HG03354 (cell line): ENCODE measurements at regions not wholly inside any gene's neighbourhood (a gene's known extent, or its start where the extent isn't known, plus 50 kb on each side); places are given as distances from the start of the nearest gene placed in this dataset.
"Not testable (repeated sequence)": the region's sequence is repeated elsewhere in the genome, so short reads cannot be mapped to it uniquely, and the experiment has no call there.

Source experiments
- ATAC-seq: cut with Tn5 transposase; IDR thresholded peaks from one replicate; pipeline ENCODE4 v1.9.1; 2021; ENCODE audit warnings: mild to moderate bottlenecking; ENCODE audit not compliant: unreplicated experiment, poor library complexity, severe bottlenecking

GRCh38 chr12:23127701-23128100 is 502.7 kb downstream of the ETNK1 start:
- no peak for ATAC-seq

- ATAC-seq, result no peak
These were observed 503.5 kb downstream of the ETNK1 start for GRCh38 chr12:23128462-23128861.

- no peak for ATAC-seq
These were observed 507.4 kb downstream of the ETNK1 start for GRCh38 chr12:23132357-23132756.

- ATAC-seq, result no peak
These were observed 508.5 kb downstream of the ETNK1 start for GRCh38 chr12:23133471-23133870.

GRCh38 chr12:23139026-23139425 is 514.1 kb downstream of the ETNK1 start:
- ATAC-seq, result no peak

GRCh38 chr12:23140710-23141109 is 515.7 kb downstream of the ETNK1 start:
- ATAC-seq, result no peak

GRCh38 chr12:23141335-23141734 is 516.4 kb downstream of the ETNK1 start:
- ATAC-seq, result no peak

- ATAC-seq, result not testable (repeated sequence)
These were observed 521.1 kb downstream of the ETNK1 start for GRCh38 chr12:23146070-23146469.

- ATAC-seq, result no peak
These were observed 543.5 kb downstream of the ETNK1 start for GRCh38 chr12:23168459-23168858.

GRCh38 chr12:23169012-23169695 is 544.2 kb downstream of the ETNK1 start:
- ATAC-seq, result no peak

GRCh38 chr12:23169696-23170013 is 544.7 kb downstream of the ETNK1 start:
- no peak for ATAC-seq

GRCh38 chr12:23174917-23175316 is 549.9 kb downstream of the ETNK1 start:
- no peak for ATAC-seq

- no peak for ATAC-seq
These were observed 560.4 kb downstream of the ETNK1 start for GRCh38 chr12:23185346-23185745.

- ATAC-seq, result no peak
These were observed 562.0 kb downstream of the ETNK1 start for GRCh38 chr12:23186950-23187349.

GRCh38 chr12:23193552-23193951 is 568.6 kb downstream of the ETNK1 start:
- no peak for ATAC-seq

- ATAC-seq, result no peak
These were observed 572.3 kb downstream of the ETNK1 start for GRCh38 chr12:23197266-23197665.

GRCh38 chr12:23202728-23203127 is 577.8 kb downstream of the ETNK1 start:
- ATAC-seq, result no peak

GRCh38 chr12:23204933-23205778 is 580.2 kb downstream of the ETNK1 start:
- ATAC-seq, result peak; percentile 90

- no peak for ATAC-seq
These were observed 584.8 kb downstream of the ETNK1 start for GRCh38 chr12:23209793-23210192.

GRCh38 chr12:23210573-23210972 is 585.6 kb downstream of the ETNK1 start:
- no peak for ATAC-seq
